ENCODE measurements at regions not wholly inside any gene's neighbourhood (a gene's known extent, or its start where the extent isn't known, plus 50 kb on each side); places are given as distances from the start of the nearest gene placed in this dataset.

- H3K27me3 ChIP-seq (replicated peaks in 1 of 4; ENCODE audit: control insufficient read depth in 3 of 4, extremely low read depth in 1 of 4, insufficient read depth in 3 of 4, low read length in 3 of 4): no peaks in the 10 kb centered on the region
- TF ChIP-seq HDAC6 (IDR thresholded peaks at IDR 0.05; ENCODE audit: low read depth, low read length): no peak
- no peak for TF ChIP-seq CTCF (IDR thresholded peaks at IDR 0.05; ENCODE audit: control extremely low read depth in 1 of 3, insufficient read depth in 1 of 3, low read depth in 1 of 3, low read length in 3 of 3)
- TF ChIP-seq KDM1A (IDR thresholded peaks at IDR 0.05; ENCODE audit: borderline replicate concordance, low read length): no peak
- no peak for TF ChIP-seq RNF2 (IDR thresholded peaks at IDR 0.05; ENCODE audit: borderline replicate concordance, low read depth, low read length, missing control alignments, poor library complexity, severe bottlenecking)
- TF ChIP-seq POLR2AphosphoS5 (IDR thresholded peaks at IDR 0.05; ENCODE audit: low read depth, low read length): no peak
- no peak for TF ChIP-seq PHF8 (conservative IDR thresholded peaks at IDR 0.05; ENCODE audit: low read depth, low read length)
- TF ChIP-seq POU5F1 (IDR thresholded peaks at IDR 0.05; ENCODE audit: low read depth, low read length): no peak
- no peak for TF ChIP-seq EZH2 (IDR thresholded peaks at IDR 0.05; ENCODE audit: low read depth, low read length, severe bottlenecking)
- TF ChIP-seq SP2 (IDR thresholded peaks at IDR 0.05; ENCODE audit: low read length): no peak
- TF ChIP-seq YY1 (IDR thresholded peaks at IDR 0.05; ENCODE audit: low read depth, low read length): no peak
- TF ChIP-seq MAFK (IDR thresholded peaks at IDR 0.05; ENCODE audit: low read depth, low read length): no peak
- TF ChIP-seq SP1 (IDR thresholded peaks at IDR 0.05; ENCODE audit: low read depth, low read length): no peak
- TF ChIP-seq TAF1 (IDR thresholded peaks at IDR 0.05; ENCODE audit: low read depth, low read length): no peak
Observed at GRCh38 chr2:153546358-153546757, 67.8 kb upstream of the RPRM start.

More at GRCh38 chr2:153546358-153546757, 67.8 kb upstream of the RPRM start:
- FAIRE-seq (no peak), DNase-seq (ENCODE audit: low read depth in 1 of 2, low spot score in 2 of 2) (no peak)
- WGBS, 2 experiments (ENCODE audit: extremely low coverage in 1 of 2, insufficient coverage in 1 of 2, insufficient read length in 1 of 2, insufficient replicate concordance in 2 of 2, low coverage in 1 of 2, low lambda C conversion rate in 2 of 2, missing lambda C conversion rate in 1 of 2): 93% methylated on average over 2 of the region's 2 CpGs; no CpG with 5 or more reads in 1 of the 2 experiments
- no peaks in the 10 kb centered on the region for H3K23me2 ChIP-seq (ENCODE audit: low read depth, low read length)
- H3K36me3 ChIP-seq (ENCODE audit: control insufficient read depth in 2 of 4, insufficient read depth in 4 of 4, low read length in 3 of 4): no peaks in the 10 kb centered on the region
- no peak overlapping the region for H3K9ac ChIP-seq (replicated peaks in 1 of 4; ENCODE audit: extremely low read depth in 1 of 4, low read depth in 3 of 4, low read length in 3 of 4)
- no peak overlapping the region for H4K8ac ChIP-seq (ENCODE audit: extremely low read depth, insufficient read depth, low read length)
- no peak overlapping the region for H3K14ac ChIP-seq (ENCODE audit: insufficient read length)
- peaks cover 0 to 1% of the 10 kb centered on the region in 2 experiments; a peak in 1 of 4 replicates for H3K9me3 ChIP-seq (ENCODE audit: insufficient read depth in 2 of 2, low read depth in 1 of 2, low read length in 1 of 2)
- no peak overlapping the region for H3K23ac ChIP-seq (ENCODE audit: insufficient read length)
- no peak overlapping the region for H3K56ac ChIP-seq (replicated peaks; ENCODE audit: insufficient read length, low read depth, low read length)
- CTCF ChIA-PET (ENCODE audit: partially characterized antibody): interaction anchor here (1.8 kb wide), 1 partner anchor 68 kb away, joined by 5 read pairs; the partner anchor contains the start of gene RPRM
- POLR2A ChIA-PET (ENCODE audit: partially characterized antibody): no interaction called here
- no peaks in the 10 kb centered on the region for H4K20me1 ChIP-seq (replicated peaks in 1 of 2; ENCODE audit: control insufficient read depth in 1 of 2, insufficient read depth in 2 of 2, low read length in 2 of 2)
- no peak overlapping the region for H4K5ac ChIP-seq (ENCODE audit: insufficient read length, low read depth, low read length)
- no peak overlapping the region for H4K91ac ChIP-seq (replicated peaks; ENCODE audit: insufficient read length, low read length)
- H2BK12ac ChIP-seq (ENCODE audit: low read depth, low read length): no peak overlapping the region
- H2AFZ ChIP-seq (ENCODE audit: low read length): no peak overlapping the region
- no peak overlapping the region for H2AK5ac ChIP-seq (ENCODE audit: low read depth, low read length)
- H2BK15ac ChIP-seq (ENCODE audit: low read length): no peak overlapping the region
- H3K79me2 ChIP-seq (ENCODE audit: control insufficient read depth in 1 of 2, insufficient read depth in 2 of 2, low read length in 2 of 2): no peaks in the 10 kb centered on the region
- H3K79me1 ChIP-seq (ENCODE audit: low read depth, low read length): no peaks in the 10 kb centered on the region
- H3K4ac ChIP-seq (replicated peaks; ENCODE audit: insufficient read length, low read depth, low read length): no peak overlapping the region
- no peak overlapping the region for H3K27ac ChIP-seq (ENCODE audit: low read depth, low read length)
- H3K4me3 ChIP-seq (ENCODE audit: extremely low read depth in 1 of 4, insufficient read depth in 2 of 4, low read depth in 3 of 4, low read length in 4 of 4): no peak overlapping the region
- no peak overlapping the region for H3K18ac ChIP-seq (ENCODE audit: extremely low read depth, low read length)
- peaks cover 0 to 2% (median under 1%) of the 10 kb centered on the region in 4 experiments; a peak in 2 of 7 replicates for H3K4me1 ChIP-seq (replicated peaks in 1 of 4; ENCODE audit: control insufficient read depth in 3 of 4, insufficient read depth in 4 of 4, low read length in 3 of 4)
- no peak overlapping the region for H2BK120ac ChIP-seq (replicated peaks; ENCODE audit: low read depth, low read length)
- no peak overlapping the region for H2BK5ac ChIP-seq (ENCODE audit: low read depth, low read length)
- H2BK20ac ChIP-seq (ENCODE audit: low read length): no peak overlapping the region
- H3K4me2 ChIP-seq (ENCODE audit: insufficient read depth in 1 of 2, low read depth in 2 of 2, low read length in 2 of 2): no peak overlapping the region
